ENCODE measurements at regions not wholly inside any gene's neighbourhood (a gene's known extent, or its start where the extent isn't known, plus 50 kb on each side); places are given as distances from the start of the nearest gene placed in this dataset.

DNA sequence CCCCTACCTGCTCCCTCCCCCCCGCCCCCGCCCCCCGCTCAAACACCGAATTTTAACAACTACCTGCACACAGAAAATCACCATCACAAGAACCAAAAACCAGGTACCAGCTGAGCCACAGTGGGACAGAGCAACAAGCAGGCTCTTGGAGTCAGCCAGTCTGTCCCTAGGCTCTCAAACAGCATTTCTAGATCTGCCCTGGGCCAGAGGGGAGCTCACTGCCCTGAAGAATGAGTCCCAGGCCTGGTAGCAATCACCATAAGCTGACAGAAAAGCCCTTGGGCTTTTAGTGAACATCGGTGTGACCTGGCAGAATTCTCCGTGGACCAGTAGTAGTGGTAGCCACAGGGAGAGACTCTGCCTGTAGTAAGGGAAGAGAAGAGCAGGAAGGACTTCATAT lies 58.3 kb downstream of the C11orf87 start:
- in situ Hi-C loops (cut with MboI; ENCODE audit: low pct_unique_long_range_greater_than_20kb, low sequenced_read_pairs, unreplicated experiment): no loop called here
- TF ChIP-seq, protein P1, sequence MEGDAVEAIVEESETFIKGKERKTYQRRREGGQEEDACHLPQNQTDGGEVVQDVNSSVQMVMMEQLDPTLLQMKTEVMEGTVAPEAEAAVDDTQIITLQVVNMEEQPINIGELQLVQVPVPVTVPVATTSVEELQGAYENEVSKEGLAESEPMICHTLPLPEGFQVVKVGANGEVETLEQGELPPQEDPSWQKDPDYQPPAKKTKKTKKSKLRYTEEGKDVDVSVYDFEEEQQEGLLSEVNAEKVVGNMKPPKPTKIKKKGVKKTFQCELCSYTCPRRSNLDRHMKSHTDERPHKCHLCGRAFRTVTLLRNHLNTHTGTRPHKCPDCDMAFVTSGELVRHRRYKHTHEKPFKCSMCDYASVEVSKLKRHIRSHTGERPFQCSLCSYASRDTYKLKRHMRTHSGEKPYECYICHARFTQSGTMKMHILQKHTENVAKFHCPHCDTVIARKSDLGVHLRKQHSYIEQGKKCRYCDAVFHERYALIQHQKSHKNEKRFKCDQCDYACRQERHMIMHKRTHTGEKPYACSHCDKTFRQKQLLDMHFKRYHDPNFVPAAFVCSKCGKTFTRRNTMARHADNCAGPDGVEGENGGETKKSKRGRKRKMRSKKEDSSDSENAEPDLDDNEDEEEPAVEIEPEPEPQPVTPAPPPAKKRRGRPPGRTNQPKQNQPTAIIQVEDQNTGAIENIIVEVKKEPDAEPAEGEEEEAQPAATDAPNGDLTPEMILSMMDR (IDR thresholded peaks at IDR 0.05; ENCODE audit: extremely low read depth, insufficient read depth, missing control alignments): no peak
- DNase-seq (ENCODE audit: low spot score): no peak

DNA sequence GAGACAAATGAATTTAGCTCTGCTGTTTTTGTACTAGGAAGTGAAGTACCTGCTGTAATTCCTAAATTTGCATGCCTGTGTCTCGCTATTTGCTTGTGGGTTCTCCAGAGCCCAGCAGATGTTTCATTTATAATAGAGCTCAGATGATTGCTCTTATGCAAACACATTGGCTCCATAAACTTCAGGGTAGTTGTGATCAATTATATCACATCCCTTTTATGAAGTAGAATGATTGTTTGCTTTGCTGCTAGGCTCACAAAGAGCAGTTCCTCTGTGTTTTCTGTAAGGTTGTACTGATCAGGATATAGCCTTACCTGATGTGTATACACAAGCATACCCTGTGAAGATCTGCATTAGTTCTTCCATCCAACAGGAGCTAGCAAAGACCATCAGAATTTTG lies 64.1 kb downstream of the C11orf87 start:
- TF ChIP-seq, protein P1 (IDR thresholded peaks at IDR 0.05; ENCODE audit: extremely low read depth, insufficient read depth, missing control alignments): no peak
- DNase-seq (ENCODE audit: low spot score): no peak
- in situ Hi-C loops (cut with MboI; ENCODE audit: low pct_unique_long_range_greater_than_20kb, low sequenced_read_pairs, unreplicated experiment): no loop called here

DNA sequence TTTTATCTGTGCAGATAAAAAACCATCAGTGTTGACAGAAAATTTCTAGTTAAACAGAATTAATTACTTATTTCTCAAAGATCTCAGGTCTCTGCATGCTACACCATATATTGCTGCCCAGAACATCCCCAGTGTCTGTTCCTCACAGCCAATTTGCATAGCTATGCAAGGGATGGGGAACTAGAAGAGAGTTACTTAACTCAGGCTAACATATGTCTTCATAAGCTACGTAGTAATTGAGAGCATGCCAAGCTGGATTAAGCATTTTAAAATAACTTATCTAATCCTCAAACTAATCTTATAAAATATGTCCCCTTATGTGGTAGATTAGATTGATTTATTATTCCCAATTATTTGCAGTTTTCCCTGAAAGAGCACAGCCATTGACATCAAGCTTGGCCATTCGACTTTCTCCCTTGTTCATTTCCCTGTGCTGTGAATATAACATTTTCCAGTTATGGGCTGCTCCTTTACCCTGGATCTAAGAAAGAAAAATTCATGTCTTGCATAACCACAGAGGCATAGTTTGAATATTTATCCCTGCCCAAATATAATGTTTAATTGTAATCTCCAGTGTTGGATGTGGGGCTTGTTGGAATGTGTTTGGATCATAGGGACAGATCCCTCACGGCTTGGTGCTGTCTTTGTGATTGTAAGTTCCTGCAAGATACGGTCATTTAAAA lies 69.1 kb downstream of the C11orf87 start:
- no peak for DNase-seq (ENCODE audit: low spot score)
- in situ Hi-C loops (cut with MboI; ENCODE audit: low pct_unique_long_range_greater_than_20kb, low sequenced_read_pairs, unreplicated experiment): no loop called here
- TF ChIP-seq, protein P1 (IDR thresholded peaks at IDR 0.05; ENCODE audit: extremely low read depth, insufficient read depth, missing control alignments): no peak

DNA sequence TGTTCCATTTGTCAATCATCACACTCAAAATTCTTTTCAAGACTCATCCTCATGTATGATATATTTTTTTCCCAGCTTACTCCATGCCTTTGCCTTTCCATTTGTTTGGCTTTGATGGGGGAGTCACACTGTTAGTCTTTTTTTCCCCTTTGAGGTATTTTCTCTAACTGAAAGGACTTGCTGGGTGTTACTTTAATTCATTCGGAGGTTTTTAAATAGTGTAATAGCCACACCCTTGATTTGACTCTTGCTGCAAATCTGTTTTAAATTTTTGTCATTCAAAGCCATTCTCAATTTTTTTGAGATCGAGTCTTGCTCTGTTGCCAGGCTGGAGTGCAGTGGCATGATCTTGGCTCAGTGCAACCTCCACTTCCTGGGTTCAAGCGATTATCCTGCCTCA lies 84.1 kb downstream of the C11orf87 start:
- TF ChIP-seq, protein P1 (IDR thresholded peaks at IDR 0.05; ENCODE audit: extremely low read depth, insufficient read depth, missing control alignments): no peak
- in situ Hi-C loops (cut with MboI; ENCODE audit: low pct_unique_long_range_greater_than_20kb, low sequenced_read_pairs, unreplicated experiment): no loop called here
- no peak for DNase-seq (ENCODE audit: low spot score)

DNA sequence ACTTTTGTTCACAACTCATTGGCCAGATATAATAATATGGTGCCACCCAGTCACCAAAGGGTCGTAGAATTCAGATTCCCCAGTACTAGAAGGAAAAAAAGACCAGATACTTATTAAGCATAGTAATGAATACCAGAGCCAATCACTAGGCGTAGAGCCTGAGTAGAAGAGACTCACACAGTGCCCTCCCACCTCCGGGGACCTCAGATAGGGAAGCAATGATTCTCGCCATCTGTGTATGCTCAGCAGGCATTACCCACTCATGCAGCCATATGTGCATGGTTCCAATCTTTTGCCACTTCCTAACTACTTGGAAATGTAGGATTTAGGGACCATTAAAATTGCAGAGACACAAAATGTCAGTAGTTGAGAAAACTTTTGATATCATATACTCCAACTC lies 85.3 kb downstream of the C11orf87 start:
- in situ Hi-C loops (cut with MboI; ENCODE audit: low pct_unique_long_range_greater_than_20kb, low sequenced_read_pairs, unreplicated experiment): no loop called here
- TF ChIP-seq, protein P1 (IDR thresholded peaks at IDR 0.05; ENCODE audit: extremely low read depth, insufficient read depth, missing control alignments): no peak
- DNase-seq (ENCODE audit: low spot score): no peak

DNA sequence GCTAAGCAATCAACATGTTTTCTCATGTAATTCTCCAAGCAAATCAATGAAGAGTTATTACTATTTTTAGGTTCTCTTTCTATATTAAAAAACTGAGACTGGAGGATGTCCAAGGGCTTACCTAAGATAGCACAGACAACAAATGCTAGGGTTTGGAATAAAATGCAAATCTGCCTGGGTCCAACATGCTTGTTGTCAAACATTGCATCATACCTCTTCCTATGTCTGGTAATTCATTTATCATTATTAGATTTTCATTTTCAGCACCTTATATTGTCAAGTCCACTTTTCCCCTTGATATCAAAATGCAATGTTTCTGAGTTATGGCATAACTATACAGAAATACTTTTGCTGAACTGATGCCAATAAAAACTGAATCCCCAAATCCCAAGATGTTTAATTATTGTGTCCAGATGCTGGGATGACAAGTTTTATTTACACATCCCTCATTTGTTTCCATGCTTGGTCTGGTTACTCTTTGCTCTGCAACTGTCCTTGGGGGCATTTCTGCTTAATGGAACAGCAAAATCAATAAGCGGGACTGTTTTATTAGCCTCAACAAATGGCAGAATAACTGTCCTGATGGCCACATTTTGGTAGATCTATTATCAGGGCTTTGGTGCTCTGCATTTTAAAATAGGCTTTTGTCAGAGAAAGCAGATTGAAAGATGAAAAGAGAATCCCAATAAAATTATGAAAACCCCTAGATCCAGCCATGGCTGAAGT lies 86.0 kb downstream of the C11orf87 start:
- in situ Hi-C loops (cut with MboI; ENCODE audit: low pct_unique_long_range_greater_than_20kb, low sequenced_read_pairs, unreplicated experiment): no loop called here
- DNase-seq (ENCODE audit: low spot score): no peak
- TF ChIP-seq, protein P1 (IDR thresholded peaks at IDR 0.05; ENCODE audit: extremely low read depth, insufficient read depth, missing control alignments): no peak

Measured in GM13977 (cell line).